OCI-LY7 (cell line): ENCODE measurements at regions not wholly inside any gene's neighbourhood (a gene's known extent, or its start where the extent isn't known, plus 50 kb on each side); places are given as distances from the start of the nearest gene placed in this dataset.
"Not testable (repeated sequence)": the region's sequence is repeated elsewhere in the genome, so short reads cannot be mapped to it uniquely, and the experiment has no call there.

Experiments used
- BruUV-seq: library from RNA; stranded (reverse); fragments of 400-500 nt; replicated peaks from 2 replicates; lab custom pipeline; 2021; lab: Mats Ljungman, UMichigan
- CTCF ChIA-PET: fragments of 300-600 bp; sonication (Branson Sonifier 250); formaldehyde crosslinking; loops from one replicate; lab custom pipeline; 2022; ENCODE audit warnings: antibody characterized with exemption; ENCODE audit not compliant: unreplicated experiment; lab: Charles Lee
- POLR2A ChIA-PET: fragments of 300-600 bp; sonication (Branson Sonifier 250); formaldehyde crosslinking; loops from one replicate; lab custom pipeline; 2022; ENCODE audit warnings: antibody characterized with exemption; lab: Charles Lee
- DNase-seq: peaks from one replicate; pipeline ENCODE4 v3.0.0-alpha.2; 2015; ENCODE audit warnings: low spot score
- H2AFZ ChIP-seq: fragments of 200-600 bp; sonication (generic), shearing (Covaris generic); 2 replicates; pipeline ENCODE4 v1.6.1; 2014; ENCODE audit warnings: mild to moderate bottlenecking, antibody characterized with exemption, low read length, moderate library complexity
- H3K27ac ChIP-seq: fragments of 200-600 bp; sonication (generic); 2 replicates; pipeline ENCODE4 v1.5.1; 2014; ENCODE audit warnings: mixed run types, low read depth, mild to moderate bottlenecking, moderate library complexity, low read length, inconsistent platforms; ENCODE audit not compliant: poor library complexity, severe bottlenecking
- H3K36me3 ChIP-seq: fragments of 200-600 bp; sonication (generic); 2 replicates; pipeline ENCODE4 v1.6.1; 2014; ENCODE audit warnings: mild to moderate bottlenecking, antibody characterized with exemption, low read length, moderate library complexity, mixed read lengths; ENCODE audit not compliant: insufficient read depth
- H3K4me1 ChIP-seq: fragments of 200-600 bp; sonication (generic); 2 replicates; pipeline ENCODE4 v1.5.1; 2014; ENCODE audit warnings: mild to moderate bottlenecking, low read length; ENCODE audit not compliant: insufficient read depth, poor library complexity, severe bottlenecking
- H3K4me2 ChIP-seq: fragments of 200-600 bp; sonication (generic); 2 replicates; pipeline ENCODE4 v1.6.1; 2014; ENCODE audit warnings: mild to moderate bottlenecking, low read length
- H3K4me3 ChIP-seq: fragments of 200-600 bp; sonication (generic); 2 replicates; pipeline ENCODE4 v1.5.1; 2014; ENCODE audit warnings: mild to moderate bottlenecking, low read depth, low read length; ENCODE audit not compliant: poor library complexity, severe bottlenecking
- H3K79me2 ChIP-seq: fragments of 200-600 bp; sonication (generic); 2 replicates; pipeline ENCODE4 v1.6.1; 2016; ENCODE audit warnings: low read depth, mild to moderate bottlenecking, low read length, moderate library complexity, mixed read lengths; ENCODE audit not compliant: insufficient read depth
- H3K9me2 ChIP-seq: fragments of 200-600 bp; sonication (generic); 2 replicates; pipeline ENCODE4 v1.6.1; 2016; ENCODE audit warnings: mild to moderate bottlenecking, low read length, mixed read lengths; ENCODE audit not compliant: insufficient read depth
- H3K9me3 ChIP-seq: fragments of 200-600 bp; sonication (generic); 2 replicates; pipeline ENCODE4 v1.6.1; 2014; ENCODE audit warnings: mild to moderate bottlenecking, mixed run types, low read length, mixed read lengths
- H4K20me1 ChIP-seq: fragments of 200-600 bp; sonication (generic); 2 replicates; pipeline ENCODE4 v1.6.1; 2014; ENCODE audit warnings: mild to moderate bottlenecking, antibody characterized with exemption, low read length, moderate library complexity, mixed read lengths; ENCODE audit not compliant: insufficient read depth
- EZH2phosphoT487 ChIP-seq: fragments of 200-600 bp; sonication (generic); IDR thresholded peaks from 2 replicates; pipeline ENCODE4 v1.6.1; 2018; ENCODE audit warnings: low read depth, borderline replicate concordance, mild to moderate bottlenecking, mixed run types, antibody characterized with exemption, low read length, moderate library complexity, mixed read lengths
- intact Hi-C: fragments of 100-400 bp; cut with micrococcal nuclease; formaldehyde crosslinking; loops from one replicate; pipeline ENCODE4 v1.10.0; 2022; ENCODE audit not compliant: unreplicated experiment
- TF ChIP-seq, protein P1 (sequence below): fragments of 200-600 bp; sonication (generic); conservative IDR thresholded peaks from 2 replicates; pipeline ENCODE4 v1.5.1; 2014; ENCODE audit warnings: mild to moderate bottlenecking, antibody characterized with exemption, low read length, moderate library complexity, mixed read lengths

DNA sequence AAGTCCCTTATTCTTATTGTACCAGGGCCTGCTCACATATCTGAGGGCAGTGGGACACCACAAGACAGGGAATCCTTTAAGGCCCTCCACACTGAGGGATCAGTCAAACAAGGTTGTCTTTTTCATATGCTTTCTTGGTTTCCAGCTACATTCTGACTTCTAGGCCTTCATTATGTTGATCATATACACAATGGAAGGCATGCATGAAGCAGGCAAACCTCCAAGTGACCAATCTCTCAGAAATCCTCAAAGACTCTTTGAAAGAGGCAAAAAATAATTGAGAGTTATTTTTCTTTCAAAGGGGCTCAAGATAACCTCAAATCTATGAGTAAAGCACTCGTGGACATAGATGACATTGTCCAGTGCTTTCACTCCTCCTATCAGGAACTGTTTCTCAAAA, 1195.9 kb upstream of the ACO1 start:
- ChIA-PET POLR2A (no interaction called here), CTCF (no interaction called here)
- Histone ChIP-seq H4K20me1 (no peaks in the 10 kb centered on the region), H3K4me1 (no peaks in the 10 kb centered on the region), H3K9me2 (no peaks in the 10 kb centered on the region), H3K27ac (no peak overlapping the region), H3K79me2 (no peaks in the 10 kb centered on the region), H3K9me3 (no peaks in the 10 kb centered on the region), H3K4me3 (no peak overlapping the region), H3K36me3 (no peaks in the 10 kb centered on the region), H3K4me2 (no peak overlapping the region), H2AFZ (no peak overlapping the region)
- DNase-seq = no peak
- TF ChIP-seq EZH2phosphoT487 = no peak
- TF ChIP-seq, protein P1, sequence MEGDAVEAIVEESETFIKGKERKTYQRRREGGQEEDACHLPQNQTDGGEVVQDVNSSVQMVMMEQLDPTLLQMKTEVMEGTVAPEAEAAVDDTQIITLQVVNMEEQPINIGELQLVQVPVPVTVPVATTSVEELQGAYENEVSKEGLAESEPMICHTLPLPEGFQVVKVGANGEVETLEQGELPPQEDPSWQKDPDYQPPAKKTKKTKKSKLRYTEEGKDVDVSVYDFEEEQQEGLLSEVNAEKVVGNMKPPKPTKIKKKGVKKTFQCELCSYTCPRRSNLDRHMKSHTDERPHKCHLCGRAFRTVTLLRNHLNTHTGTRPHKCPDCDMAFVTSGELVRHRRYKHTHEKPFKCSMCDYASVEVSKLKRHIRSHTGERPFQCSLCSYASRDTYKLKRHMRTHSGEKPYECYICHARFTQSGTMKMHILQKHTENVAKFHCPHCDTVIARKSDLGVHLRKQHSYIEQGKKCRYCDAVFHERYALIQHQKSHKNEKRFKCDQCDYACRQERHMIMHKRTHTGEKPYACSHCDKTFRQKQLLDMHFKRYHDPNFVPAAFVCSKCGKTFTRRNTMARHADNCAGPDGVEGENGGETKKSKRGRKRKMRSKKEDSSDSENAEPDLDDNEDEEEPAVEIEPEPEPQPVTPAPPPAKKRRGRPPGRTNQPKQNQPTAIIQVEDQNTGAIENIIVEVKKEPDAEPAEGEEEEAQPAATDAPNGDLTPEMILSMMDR = no peak
- intact Hi-C loops = no loop called here
- no TSS peak for BruUV-seq

DNA sequence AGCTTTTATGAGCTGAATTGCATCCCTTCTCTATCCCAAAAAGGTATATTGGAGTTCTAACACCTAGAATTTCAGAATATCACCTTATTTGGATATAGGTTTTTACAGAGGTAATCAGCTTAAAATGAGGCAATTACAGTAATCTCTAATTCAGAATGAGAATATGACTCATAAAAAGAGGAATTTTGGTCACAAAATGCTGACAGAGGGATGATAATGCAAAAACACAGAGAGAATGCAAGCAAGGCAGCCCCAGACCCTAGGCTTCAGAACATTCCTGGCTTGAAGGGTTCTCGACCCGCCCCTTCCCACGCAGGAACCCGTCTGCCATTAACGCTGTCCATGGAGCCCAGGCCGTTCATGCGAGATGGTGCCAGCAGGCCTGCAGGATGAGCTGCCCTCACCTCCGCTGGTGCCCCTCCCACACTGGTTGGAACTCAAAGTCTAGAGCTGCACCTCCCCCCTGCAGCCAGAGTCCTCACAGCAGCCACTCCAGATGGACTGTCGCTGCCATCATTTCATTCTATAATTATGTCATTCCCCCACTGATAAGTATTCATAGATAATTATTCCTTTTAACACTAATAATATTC, 1173.4 kb upstream of the ACO1 start:
- TF ChIP-seq, protein P1 = no peak
- no peak for TF ChIP-seq EZH2phosphoT487

DNA sequence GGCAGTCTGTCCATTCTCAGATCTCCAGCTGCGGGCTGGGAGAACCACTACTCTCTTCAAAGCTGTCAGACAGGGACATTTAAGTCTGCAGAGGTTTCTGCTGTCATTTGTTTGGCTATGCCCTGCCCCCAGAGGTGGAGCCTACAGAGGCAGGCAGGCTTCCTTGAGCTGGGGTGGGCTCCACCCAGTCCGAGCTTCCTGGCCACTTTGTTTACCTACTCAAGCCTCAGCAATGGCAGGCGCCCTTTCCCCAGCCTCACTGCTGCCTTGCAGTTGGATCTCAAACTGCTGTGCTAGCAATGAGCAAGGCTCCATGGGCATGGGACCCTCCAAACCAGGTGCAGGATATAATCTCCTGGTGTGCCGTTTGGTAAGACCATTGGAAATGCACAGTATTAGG, 1154.5 kb upstream of the ACO1 start:
- H2AFZ ChIP-seq, POLR2A ChIA-PET, intact Hi-C loops, H3K36me3 ChIP-seq, H3K4me2 ChIP-seq, H3K4me3 ChIP-seq, BruUV-seq, CTCF ChIA-PET, H3K27ac ChIP-seq, DNase-seq, H3K9me3 ChIP-seq, H3K9me2 ChIP-seq, H4K20me1 ChIP-seq, H3K79me2 ChIP-seq, H3K4me1 ChIP-seq: not testable (repeated sequence)

More for the DNA sequence above, 1173.4 kb upstream of the ACO1 start:
- Histone ChIP-seq H3K27ac (no peak overlapping the region), H3K4me3 (no peak overlapping the region), H2AFZ (no peak overlapping the region), H3K4me1 (no peaks in the 10 kb centered on the region), H3K79me2 (no peaks in the 10 kb centered on the region), H3K4me2 (no peak overlapping the region), H3K9me2 (no peaks in the 10 kb centered on the region), H3K36me3 (no peaks in the 10 kb centered on the region), H4K20me1 (no peaks in the 10 kb centered on the region), H3K9me3 (no peaks in the 10 kb centered on the region)
- POLR2A ChIA-PET = no interaction called here
- intact Hi-C loops = no loop called here
- no peak for DNase-seq
- BruUV-seq = no TSS peak
- CTCF ChIA-PET = interaction anchor here (0.6 kb wide), 1 partner anchor 37 kb away, joined by 3 read pairs; no protein-coding TSS in a partner anchor
